ENCODE measurements at regions not wholly inside any gene's neighbourhood (a gene's known extent, or its start where the extent isn't known, plus 50 kb on each side); places are given as distances from the start of the nearest gene placed in this dataset.

DNA sequence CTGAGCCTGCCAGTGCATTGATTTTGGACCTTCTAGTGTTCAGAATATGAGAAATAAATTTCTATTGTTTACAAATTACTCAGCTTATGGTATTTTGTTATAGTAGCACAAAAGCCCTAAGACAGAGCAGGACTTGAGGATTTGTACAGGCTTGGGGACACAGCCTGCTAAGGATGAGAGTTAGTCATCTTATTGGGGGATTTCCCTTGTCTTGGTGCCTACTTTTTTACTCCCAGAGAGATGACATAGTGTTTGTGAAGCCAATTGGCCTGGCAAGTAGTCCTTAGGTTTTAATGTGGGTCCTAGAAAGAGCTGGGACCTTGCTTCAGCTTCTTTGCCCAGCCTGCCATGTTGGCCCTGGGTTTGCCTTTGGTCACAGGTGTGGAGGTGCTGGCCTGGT, 364.0 kb downstream of the REEP3 start:
- TF ChIP-seq, protein P1, sequence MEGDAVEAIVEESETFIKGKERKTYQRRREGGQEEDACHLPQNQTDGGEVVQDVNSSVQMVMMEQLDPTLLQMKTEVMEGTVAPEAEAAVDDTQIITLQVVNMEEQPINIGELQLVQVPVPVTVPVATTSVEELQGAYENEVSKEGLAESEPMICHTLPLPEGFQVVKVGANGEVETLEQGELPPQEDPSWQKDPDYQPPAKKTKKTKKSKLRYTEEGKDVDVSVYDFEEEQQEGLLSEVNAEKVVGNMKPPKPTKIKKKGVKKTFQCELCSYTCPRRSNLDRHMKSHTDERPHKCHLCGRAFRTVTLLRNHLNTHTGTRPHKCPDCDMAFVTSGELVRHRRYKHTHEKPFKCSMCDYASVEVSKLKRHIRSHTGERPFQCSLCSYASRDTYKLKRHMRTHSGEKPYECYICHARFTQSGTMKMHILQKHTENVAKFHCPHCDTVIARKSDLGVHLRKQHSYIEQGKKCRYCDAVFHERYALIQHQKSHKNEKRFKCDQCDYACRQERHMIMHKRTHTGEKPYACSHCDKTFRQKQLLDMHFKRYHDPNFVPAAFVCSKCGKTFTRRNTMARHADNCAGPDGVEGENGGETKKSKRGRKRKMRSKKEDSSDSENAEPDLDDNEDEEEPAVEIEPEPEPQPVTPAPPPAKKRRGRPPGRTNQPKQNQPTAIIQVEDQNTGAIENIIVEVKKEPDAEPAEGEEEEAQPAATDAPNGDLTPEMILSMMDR (IDR thresholded peaks at IDR 0.05): no peak
- no peak for TF ChIP-seq POLR2A (IDR thresholded peaks at IDR 0.05)

Data from body of pancreas (tissue), 4 donors.